GM23338 (cell line): ENCODE measurements at regions not wholly inside any gene's neighbourhood (a gene's known extent, or its start where the extent isn't known, plus 50 kb on each side); places are given as distances from the start of the nearest gene placed in this dataset.

Experiments used
- ATAC-seq: fragments of 200-7000 bp; cut with Tn5 transposase; 3 replicates; pipeline ENCODE4 v1.9.1; 2020
- DNase-seq: peaks from one replicate; pipeline ENCODE4 v3.0.0-alpha.2; 2015; ENCODE audit warnings: low spot score
- H2AFZ ChIP-seq: fragments of 200-600 bp; sonication (generic); 2 replicates; pipeline ENCODE4 v1.8.0; 2016; ENCODE audit warnings: antibody characterized with exemption, mild to moderate bottlenecking, moderate library complexity
- H3F3A ChIP-seq: fragments of 200-600 bp; sonication (generic); replicated peaks from 2 replicates; pipeline ENCODE4 v1.8.0; 2017; ENCODE audit warnings: antibody characterized with exemption, mixed run types, low read depth
- H3K27ac ChIP-seq: fragments of 200-600 bp; sonication (generic); 2 replicates; pipeline ENCODE4 v1.6.1; 2016; ENCODE audit warnings: low read depth
- H3K27me3 ChIP-seq: fragments of 200-600 bp; sonication (generic); 2 replicates; pipeline ENCODE4 v1.8.0; 2016; ENCODE audit warnings: mild to moderate bottlenecking, mixed run types, moderate library complexity; ENCODE audit not compliant: insufficient read depth
- H3K36me3 ChIP-seq: fragments of 200-600 bp; sonication (generic); 2 replicates; pipeline ENCODE4 v1.8.0; 2016; ENCODE audit warnings: mild to moderate bottlenecking; ENCODE audit not compliant: insufficient read depth
- H3K4me1 ChIP-seq: fragments of 200-600 bp; sonication (generic); 2 replicates; pipeline ENCODE4 v1.8.0; 2016; ENCODE audit warnings: mild to moderate bottlenecking, moderate library complexity; ENCODE audit not compliant: insufficient read depth
- H3K4me2 ChIP-seq: fragments of 200-600 bp; sonication (generic); 2 replicates; pipeline ENCODE4 v1.7.1; 2017; ENCODE audit warnings: mixed run types
- H3K4me3 ChIP-seq: fragments of 200-600 bp; sonication (generic); 2 replicates; pipeline ENCODE4 v1.6.1; 2016; ENCODE audit warnings: mixed run types
- H3K79me2 ChIP-seq: fragments of 200-600 bp; sonication (generic); replicated peaks from 2 replicates; pipeline ENCODE4 v1.8.0; 2017; ENCODE audit warnings: mild to moderate bottlenecking; ENCODE audit not compliant: insufficient read depth
- H3K9me2 ChIP-seq: fragments of 200-600 bp; sonication (generic); 2 replicates; pipeline ENCODE4 v1.8.0; 2017; ENCODE audit not compliant: insufficient read depth
- H4K20me1 ChIP-seq: fragments of 200-600 bp; sonication (generic); replicated peaks from 2 replicates; pipeline ENCODE4 v1.8.0; 2017; ENCODE audit warnings: mild to moderate bottlenecking; ENCODE audit not compliant: insufficient read depth
- H3K27ac Mint-ChIP-seq: 2 replicates; pipeline ENCODE4 v1.8.0; 2020; ENCODE audit warnings: inconsistent platforms, mild to moderate bottlenecking, moderate library complexity, mixed read lengths
- H3K27me3 Mint-ChIP-seq: 3 replicates; pipeline ENCODE4 v1.8.0; 2022; ENCODE audit warnings: low read depth, mild to moderate bottlenecking, moderate library complexity, mixed read lengths, inconsistent platforms; ENCODE audit not compliant: insufficient read depth, poor library complexity
- H3K36me3 Mint-ChIP-seq: 3 replicates; pipeline ENCODE4 v1.8.0; 2021; ENCODE audit warnings: low read depth, mild to moderate bottlenecking, inconsistent platforms, moderate library complexity, mixed read lengths
- H3K4me1 Mint-ChIP-seq: 3 replicates; pipeline ENCODE4 v1.8.0; 2020; ENCODE audit warnings: mild to moderate bottlenecking, inconsistent platforms, mixed read lengths
- H3K4me3 Mint-ChIP-seq: 3 replicates; pipeline ENCODE4 v1.8.0; 2021; ENCODE audit warnings: moderate library complexity, mild to moderate bottlenecking, inconsistent platforms, mixed read lengths
- H3K9me3 Mint-ChIP-seq: 3 replicates; pipeline ENCODE4 v1.8.0; 2020; ENCODE audit warnings: moderate library complexity, mild to moderate bottlenecking, inconsistent platforms, mixed read lengths
- ETS1 ChIP-seq: IDR thresholded peaks from 2 replicates; pipeline ENCODE4 v1.6.1; 2016; ENCODE audit warnings: antibody characterized with exemption
- NANOG ChIP-seq: IDR thresholded peaks from 2 replicates; pipeline ENCODE4 v1.6.1; 2016; ENCODE audit warnings: antibody characterized with exemption, borderline replicate concordance
- POLR2AphosphoS5 ChIP-seq: IDR thresholded peaks from 2 replicates; pipeline ENCODE4 v1.6.1; 2016; ENCODE audit warnings: antibody characterized with exemption, low read depth
- STAT1 ChIP-seq: IDR thresholded peaks from one replicate; pipeline ENCODE4 v1.6.1; 2016; ENCODE audit warnings: antibody characterized with exemption; ENCODE audit not compliant: unreplicated experiment
- ZNF114 ChIP-seq: fragments of 250-450 bp; sonication (Bioruptor Pico); IDR thresholded peaks from 2 replicates; pipeline ENCODE4 v1.5.0; 2020; ENCODE audit warnings: mild to moderate bottlenecking, moderate library complexity
- ZNF331 ChIP-seq: fragments of 250-450 bp; sonication (Bioruptor Pico); IDR thresholded peaks from 2 replicates; pipeline ENCODE4 v1.5.0; 2020; ENCODE audit warnings: low read depth, mild to moderate bottlenecking, moderate library complexity
- ZNF462 ChIP-seq: fragments of 250-450 bp; sonication (Bioruptor Pico); IDR thresholded peaks from 2 replicates; pipeline ENCODE4 v1.5.0; 2020; ENCODE audit warnings: mild to moderate bottlenecking, moderate library complexity

GRCh38 chr17:69820876-69821473 lies 254.1 kb upstream of the KCNJ16 start (continued):
- TF ChIP-seq ETS1 (no peak), ZNF331 (CRISPR knock-in tag) (no peak), ZNF462 (CRISPR knock-in tag) (no peak), NANOG (no peak), STAT1 (no peak)

GRCh38 chr17:69822314-69822875 lies 252.6 kb upstream of the KCNJ16 start:
- no peaks in the 10 kb centered on the region for H3K27me3 ChIP-seq
- H2AFZ ChIP-seq: no peak overlapping the region
- Mint-ChIP-seq H3K27me3 (peaks cover 1% of the 10 kb centered on the region), H3K4me1 (no peaks in the 10 kb centered on the region; the same call in 2 of the 3 replicates), H3K9me3 (peaks cover 19% of the 10 kb centered on the region), H3K36me3 (no peaks in the 10 kb centered on the region; the same call in 2 of the 3 replicates), H3K4me3 (no peak overlapping the region), H3K27ac (no peak overlapping the region)
- no peaks in the 10 kb centered on the region for H4K20me1 ChIP-seq
- H3F3A ChIP-seq: no peaks in the 10 kb centered on the region
- no peaks in the 10 kb centered on the region for H3K9me2 ChIP-seq
- no peak for ATAC-seq
- no peak for DNase-seq
- no peaks in the 10 kb centered on the region for H3K79me2 ChIP-seq
- no peak overlapping the region for H3K4me3 ChIP-seq
- no peaks in the 10 kb centered on the region for H3K36me3 ChIP-seq
- no peaks in the 10 kb centered on the region for H3K4me1 ChIP-seq
- no peak overlapping the region for H3K27ac ChIP-seq
- H3K4me2 ChIP-seq: no peak overlapping the region
- TF ChIP-seq POLR2AphosphoS5: no peak
- TF ChIP-seq ZNF114 (CRISPR knock-in tag): no peak
- TF ChIP-seq ETS1: no peak
